H9 (cell line): ENCODE measurements at regions not wholly inside any gene's neighbourhood (a gene's known extent, or its start where the extent isn't known, plus 50 kb on each side); places are given as distances from the start of the nearest gene placed in this dataset.

ENCODE experiments used
- DNase-seq: peaks from one replicate; pipeline ENCODE4 v3.0.0-alpha.2; 2017
- H2AFZ ChIP-seq: one replicate; pipeline ENCODE4 v1.6.1; 2013; ENCODE audit warnings: mild to moderate bottlenecking, low read length, control low read depth, moderate library complexity
- H2AK5ac ChIP-seq: 2 replicates; pipeline ENCODE4 v1.6.1; 2013; ENCODE audit warnings: low read length, control low read depth, mixed read lengths; ENCODE audit not compliant: insufficient read length
- H2BK120ac ChIP-seq: one replicate; pipeline ENCODE4 v1.6.1; 2013; ENCODE audit warnings: low read depth, mild to moderate bottlenecking, low read length, control low read depth, inconsistent platforms; ENCODE audit not compliant: poor library complexity, severe bottlenecking
- H2BK12ac ChIP-seq: 2 replicates; pipeline ENCODE4 v1.6.1; 2013; ENCODE audit warnings: low read length, control low read depth, mixed read lengths, low read depth; ENCODE audit not compliant: insufficient read length
- H2BK15ac ChIP-seq: 2 replicates; pipeline ENCODE4 v1.6.1; 2013; ENCODE audit warnings: low read depth, low read length, control low read depth
- H2BK20ac ChIP-seq: one replicate; pipeline ENCODE4 v1.6.1; 2013; ENCODE audit warnings: low read depth, mild to moderate bottlenecking, low read length, control low read depth, inconsistent platforms; ENCODE audit not compliant: poor library complexity, severe bottlenecking
- H2BK5ac ChIP-seq: 2 replicates; pipeline ENCODE4 v1.6.1; 2013; ENCODE audit warnings: low read length, control low read depth, mixed read lengths; ENCODE audit not compliant: insufficient read length
- H3K14ac ChIP-seq: 2 replicates; pipeline ENCODE4 v1.6.1; 2013; ENCODE audit warnings: low read length, control low read depth; ENCODE audit not compliant: insufficient read depth
- H3K18ac ChIP-seq: 2 replicates; pipeline ENCODE4 v1.6.1; 2013; ENCODE audit warnings: low read depth, mild to moderate bottlenecking, mixed read lengths, low read length, control low read depth; ENCODE audit not compliant: insufficient read length
- H3K23ac ChIP-seq: 2 replicates; pipeline ENCODE4 v1.6.1; 2013; ENCODE audit warnings: low read length, control low read depth, mixed read lengths, low read depth; ENCODE audit not compliant: insufficient read length
- H3K23me2 ChIP-seq: 2 replicates; pipeline ENCODE4 v1.6.1; 2013; ENCODE audit warnings: low read depth, mild to moderate bottlenecking, mixed read lengths, low read length, control low read depth; ENCODE audit not compliant: insufficient read length, poor library complexity, severe bottlenecking
- H3K27ac ChIP-seq: 2 replicates; pipeline ENCODE4 v1.5.1; 2013; ENCODE audit warnings: low read length, control low read depth, mixed read lengths, low read depth; ENCODE audit not compliant: insufficient read length
- H3K27me3 ChIP-seq: 2 replicates; pipeline ENCODE4 v1.6.1; 2013; ENCODE audit warnings: low read length, control low read depth, inconsistent platforms; ENCODE audit not compliant: insufficient read depth
- H3K4ac ChIP-seq: 2 replicates; pipeline ENCODE4 v1.6.1; 2013; ENCODE audit warnings: low read depth, mild to moderate bottlenecking, control low read depth, inconsistent platforms, low read length, moderate library complexity
- H3K4me1 ChIP-seq: 2 replicates; pipeline ENCODE4 v1.6.1; 2013; ENCODE audit warnings: low read length, control low read depth, inconsistent platforms; ENCODE audit not compliant: insufficient read depth
- H3K4me2 ChIP-seq: 2 replicates; pipeline ENCODE4 v1.6.1; 2013; ENCODE audit warnings: low read length, control low read depth, mixed read lengths; ENCODE audit not compliant: insufficient read length, insufficient read depth
- H3K56ac ChIP-seq: 2 replicates; pipeline ENCODE4 v1.6.1; 2013; ENCODE audit warnings: low read depth, mild to moderate bottlenecking, mixed read lengths, low read length, control low read depth; ENCODE audit not compliant: insufficient read length
- H3K79me1 ChIP-seq: 2 replicates; pipeline ENCODE4 v1.6.1; 2013; ENCODE audit warnings: low read depth, mild to moderate bottlenecking, moderate library complexity, low read length, control low read depth, inconsistent platforms; ENCODE audit not compliant: insufficient read depth, poor library complexity, severe bottlenecking
- H3K79me2 ChIP-seq: 2 replicates; pipeline ENCODE4 v1.6.1; 2013; ENCODE audit warnings: low read length, control low read depth, inconsistent platforms; ENCODE audit not compliant: insufficient read depth
- H3K9ac ChIP-seq: 2 replicates; pipeline ENCODE4 v1.6.1; 2013; ENCODE audit warnings: low read length, control low read depth, mixed read lengths; ENCODE audit not compliant: insufficient read length; ENCODE audit errors: extremely low read depth
- H3K9me3 ChIP-seq: one replicate; pipeline ENCODE4 v1.6.1; 2013; ENCODE audit warnings: low read depth, low read length, inconsistent platforms; ENCODE audit not compliant: control insufficient read depth
- H3T11ph ChIP-seq: one replicate; pipeline ENCODE4 v1.6.1; 2013; ENCODE audit warnings: mild to moderate bottlenecking, low read length, control low read depth, inconsistent platforms
- H4K20me1 ChIP-seq: one replicate; pipeline ENCODE4 v1.6.1; 2013; ENCODE audit not compliant: control insufficient read depth, insufficient read length, insufficient read depth
- H4K5ac ChIP-seq: 2 replicates; pipeline ENCODE4 v1.6.1; 2013; ENCODE audit warnings: low read depth, mild to moderate bottlenecking, mixed read lengths, low read length, control low read depth; ENCODE audit not compliant: insufficient read length
- H4K8ac ChIP-seq: replicated peaks from 2 replicates; pipeline ENCODE4 v1.6.1; 2013; ENCODE audit warnings: low read length, control low read depth, mixed read lengths, low read depth; ENCODE audit not compliant: insufficient read length
- H4K91ac ChIP-seq: 2 replicates; pipeline ENCODE4 v1.6.1; 2013; ENCODE audit warnings: low read depth, mild to moderate bottlenecking, moderate library complexity, mixed read lengths, low read length, control low read depth; ENCODE audit not compliant: insufficient read length
- H3K27ac Mint-ChIP-seq, 3 experiments: 2 replicates in 2 of 3; 3 replicates in 1 of 3; pipeline ENCODE4 v1.8.0; 2020 to 2021; ENCODE audit warnings: mixed read lengths in 3 of 3, mild to moderate bottlenecking in 1 of 3, moderate library complexity in 1 of 3
- H3K27me3 Mint-ChIP-seq: 2 replicates; pipeline ENCODE4 v1.8.0; 2021; ENCODE audit warnings: low read depth, mild to moderate bottlenecking, moderate library complexity, mixed read lengths
- H3K36me3 Mint-ChIP-seq, 3 experiments: 2 replicates in 2 of 3; 3 replicates in 1 of 3; pipeline ENCODE4 v1.8.0; 2020 to 2021; ENCODE audit warnings: low read depth in 3 of 3, mixed read lengths in 3 of 3; ENCODE audit not compliant: insufficient read depth in 1 of 3
- H3K4me1 Mint-ChIP-seq, 2 experiments: 2 replicates each; pipeline ENCODE4 v1.8.0; 2020; ENCODE audit warnings: mixed read lengths in 2 of 2
- H3K4me3 Mint-ChIP-seq, 2 experiments: 2 replicates in 1 of 2; 3 replicates in 1 of 2; pipeline ENCODE4 v1.8.0; 2020 to 2021; ENCODE audit warnings: mild to moderate bottlenecking in 2 of 2, mixed read lengths in 2 of 2, moderate library complexity in 1 of 2
- H3K9me3 Mint-ChIP-seq, 2 experiments: 2 replicates in 1 of 2; 3 replicates in 1 of 2; pipeline ENCODE4 v1.8.0; 2020; ENCODE audit warnings: mild to moderate bottlenecking in 2 of 2, mixed read lengths in 2 of 2, moderate library complexity in 1 of 2
- CTCF ChIP-seq: fragments of 200-600 bp; sonication (generic); conservative IDR thresholded peaks from 3 replicates; pipeline ENCODE4 v1.8.0; 2021; ENCODE audit warnings: antibody characterized with exemption, mild to moderate bottlenecking
- WGBS: extraction: QIAGEN DNeasy Blood & Tissue Kit; methylation state at CpG from one replicate; pipeline ENCODE4 v1.1.7; 2013; ENCODE audit warnings: missing lambda C conversion rate, low lambda C conversion rate, mixed read lengths; ENCODE audit not compliant: insufficient read length; ENCODE audit errors: extremely low coverage; 5-methylcytosine and 5-hydroxymethylcytosine counted together

- Histone ChIP-seq H2BK120ac (no peak overlapping the region), H3K23me2 (no peaks in the 10 kb centered on the region), H4K5ac (no peak overlapping the region), H3K27ac (no peak overlapping the region), H2BK15ac (no peak overlapping the region), H3K9ac (no peak overlapping the region), H3K4ac (no peak overlapping the region), H3K9me3 (no peaks in the 10 kb centered on the region), H2AK5ac (no peak overlapping the region), H4K91ac (no peak overlapping the region), H3K27me3 (no peaks in the 10 kb centered on the region), H3K14ac (no peak overlapping the region), H3T11ph (no peak overlapping the region), H3K56ac (no peak overlapping the region), H3K18ac (no peak overlapping the region), H2BK20ac (no peak overlapping the region), H3K4me1 (peaks cover 10% of the 10 kb centered on the region), H2BK12ac (no peak overlapping the region), H3K79me1 (no peaks in the 10 kb centered on the region), H2BK5ac (no peak overlapping the region), H3K79me2 (no peaks in the 10 kb centered on the region), H3K4me2 (no peak overlapping the region), H2AFZ (no peak overlapping the region), H3K23ac (no peak overlapping the region), H4K20me1 (no peaks in the 10 kb centered on the region), H4K8ac (no peak overlapping the region)
- H3K9me3 Mint-ChIP-seq = peaks cover 12 to 19% of the 10 kb centered on the region in 2 experiments
- no peak for DNase-seq
- no peak overlapping the region; a peak in 1 of 7 replicates for H3K27ac Mint-ChIP-seq
- peak; percentile 47; the same call in 1 of the 3 replicates for TF ChIP-seq CTCF
- H3K4me1 Mint-ChIP-seq = peaks cover 21 to 28% of the 10 kb centered on the region in 2 experiments
- H3K4me3 Mint-ChIP-seq = no peak overlapping the region; a peak in 1 of 5 replicates
- peaks cover 8 to 18% (median 10%) of the 10 kb centered on the region in 3 experiments for H3K36me3 Mint-ChIP-seq
- WGBS = 100% methylated on average over 1 of the region's 3 CpGs
- H3K27me3 Mint-ChIP-seq = peaks cover 2% of the 10 kb centered on the region; the same call in 1 of the 2 replicates
Measured at GRCh38 chr12:118608770-118609344, 232.5 kb downstream of the SUDS3 start.
